ENCODE measurements at regions not wholly inside any gene's neighbourhood (a gene's known extent, or its start where the extent isn't known, plus 50 kb on each side); places are given as distances from the start of the nearest gene placed in this dataset.

GRCh38 chr20:23232679-23233308 is 117.8 kb upstream of the NXT1 start:
- H3K27me3 ChIP-seq (ENCODE audit: control insufficient read depth, insufficient read depth, low read length): peaks cover 6% of the 10 kb centered on the region; the same call in 1 of the 2 replicates
- H3K4me2 ChIP-seq (ENCODE audit: low read depth, low read length): no peak overlapping the region
- no peak overlapping the region for H2BK20ac ChIP-seq (ENCODE audit: low read depth, low read length)
- H3K4ac ChIP-seq (ENCODE audit: low read depth, low read length): no peak overlapping the region; the same call in 1 of the 2 replicates
- H3K9me3 ChIP-seq (ENCODE audit: control insufficient read depth, insufficient read depth, low read length): 0 out of 2 replicates have a peak, but pooled peaks cover 4% of the 10 kb centered on the region
- ATAC-seq (ENCODE audit: low read depth): no peak
- H2AFZ ChIP-seq (replicated peaks; ENCODE audit: low read length, poor library complexity): no peak overlapping the region
- intact Hi-C loops (cut with micrococcal nuclease) (no loop called here), in situ Hi-C loops (cut with MboI; ENCODE audit: low sequenced_read_pairs) (loop anchor here (10.0 kb wide), 1 partner anchor 538 kb away; no protein-coding TSS in a partner anchor), dilution Hi-C loops (cut with HindIII; ENCODE audit: low sequenced_read_pairs, unreplicated experiment) (no loop called here)
- no peaks in the 10 kb centered on the region for H3K36me3 ChIP-seq (ENCODE audit: control insufficient read depth, insufficient read depth, low read length)
- no peak overlapping the region for H3K23ac ChIP-seq (ENCODE audit: low read depth, low read length)
- H2BK15ac ChIP-seq (ENCODE audit: low read depth, low read length): no peak overlapping the region
- H4K8ac ChIP-seq (ENCODE audit: low read depth in 2 of 2, low read length in 2 of 2): no peak overlapping the region
- no peak overlapping the region for H3K4me3 ChIP-seq (ENCODE audit: insufficient read depth, low read depth, low read length)
- no peak overlapping the region for H3K18ac ChIP-seq (ENCODE audit: low read depth, low read length)
- H3K9ac ChIP-seq (ENCODE audit: low read depth, low read length): no peak overlapping the region
- peaks cover 7% of the 10 kb centered on the region for H3K9me1 ChIP-seq (ENCODE audit: insufficient read depth, low read length)
- 86% methylated on average over 8 of the region's 11 CpGs; no CpG with 5 or more reads in 1 of the 2 experiments for WGBS, 2 experiments (ENCODE audit: extremely low coverage in 2 of 2, insufficient read length in 1 of 2)
- no peak overlapping the region for H3K14ac ChIP-seq (replicated peaks; ENCODE audit: low read depth, low read length)
- TF ChIP-seq RCOR1 (IDR thresholded peaks at IDR 0.05; ENCODE audit: insufficient replicate concordance, low read length) (no peak), ELK1 (IDR thresholded peaks at IDR 0.05; ENCODE audit: borderline replicate concordance, low read depth, low read length) (no peak), BHLHE40 (IDR thresholded peaks at IDR 0.05; ENCODE audit: low read depth, low read length) (no peak), USF2 (IDR thresholded peaks at IDR 0.05; ENCODE audit: low read depth, low read length) (no peak), FOS (IDR thresholded peaks at IDR 0.05; ENCODE audit: low read depth, low read length) (no peak), MAFK (IDR thresholded peaks at IDR 0.05; ENCODE audit: low read depth, low read length) (no peak), POLR2A (IDR thresholded peaks at IDR 0.05; ENCODE audit: low read depth, low read length) (no peak), RFX5 (IDR thresholded peaks at IDR 0.05; ENCODE audit: low read depth, low read length) (no peak), RAD21 (IDR thresholded peaks at IDR 0.05; ENCODE audit: low read length) (no peak), SMC3 (IDR thresholded peaks at IDR 0.05; ENCODE audit: low read depth, low read length) (no peak)
- H2AK5ac ChIP-seq (ENCODE audit: low read depth, low read length): 0 out of 2 replicates have a peak overlapping the region, but pooled peaks have one; percentile 11
- no peak for DNase-seq
- H2AK9ac ChIP-seq (replicated peaks; ENCODE audit: low read depth, low read length, poor library complexity): no peak overlapping the region
- no peak overlapping the region for H4K5ac ChIP-seq (ENCODE audit: low read depth, low read length)
- no peak overlapping the region for H2BK120ac ChIP-seq (ENCODE audit: low read depth, low read length)
- no peak overlapping the region for H3K27ac ChIP-seq (ENCODE audit: insufficient read depth, low read length)
- H3K56ac ChIP-seq (ENCODE audit: extremely low read depth, insufficient read depth, low read length): no peak overlapping the region
- peaks cover 11% of the 10 kb centered on the region; the same call in 1 of the 2 replicates for H3K4me1 ChIP-seq (ENCODE audit: control insufficient read depth, insufficient read depth, low read length)
- CTCF ChIA-PET: interaction anchor here (0.8 kb wide), 1 partner anchor 20 kb away, joined by 3 read pairs; no protein-coding TSS in a partner anchor
- H2BK5ac ChIP-seq (ENCODE audit: low read depth, low read length, poor library complexity, severe bottlenecking): no peak overlapping the region
- H3K79me1 ChIP-seq (ENCODE audit: low read depth in 1 of 2, low read length in 2 of 2): no peaks in the 10 kb centered on the region
- no peaks in the 10 kb centered on the region for H4K20me1 ChIP-seq (ENCODE audit: insufficient read depth, low read length)
- POLR2A ChIA-PET (ENCODE audit: unreplicated experiment): no interaction called here
- no TSS peak for BruUV-seq (replicated peaks)
- no peak overlapping the region for H4K91ac ChIP-seq (ENCODE audit: insufficient read depth, low read depth, low read length)
